Vagina (tissue), 2 donors: ENCODE measurements at regions not wholly inside any gene's neighbourhood (a gene's known extent, or its start where the extent isn't known, plus 50 kb on each side); places are given as distances from the start of the nearest gene placed in this dataset.
"Not testable (repeated sequence)": the region's sequence is repeated elsewhere in the genome, so short reads cannot be mapped to it uniquely, and the experiment has no call there.

Source experiments
- DNase-seq, 2 donors: peaks; one replicate each; pipeline ENCODE4 v3.0.0-alpha.2; 2017; ENCODE audit errors: extremely low spot score in 2 of 2
- H3K27ac ChIP-seq: fragments of 200-600 bp; sonication (generic); one replicate; pipeline ENCODE4 v1.5.1; 2019
- H3K27me3 ChIP-seq: fragments of 200-600 bp; sonication (generic); one replicate; pipeline ENCODE4 v1.5.1; 2019
- H3K36me3 ChIP-seq, 2 donors: fragments of 200-600 bp; sonication (generic); one replicate each; pipeline ENCODE4 v1.5.1; 2017 to 2019
- H3K4me1 ChIP-seq: fragments of 200-600 bp; sonication (generic); one replicate; pipeline ENCODE4 v1.5.1; 2019
- H3K4me3 ChIP-seq, 2 donors: fragments of 200-600 bp; sonication (generic); 1 replicate in 1 of 2; 2 replicates in 1 of 2; pipeline ENCODE4 v1.5.1; 2016 to 2019
- H3K9me3 ChIP-seq: fragments of 200-600 bp; sonication (generic); one replicate; pipeline ENCODE4 v1.5.1; 2019
- intact Hi-C: fragments of 100-400 bp; cut with DNase I; formaldehyde crosslinking; loops from one replicate; pipeline ENCODE4 v1.15.1; 2023

DNA sequence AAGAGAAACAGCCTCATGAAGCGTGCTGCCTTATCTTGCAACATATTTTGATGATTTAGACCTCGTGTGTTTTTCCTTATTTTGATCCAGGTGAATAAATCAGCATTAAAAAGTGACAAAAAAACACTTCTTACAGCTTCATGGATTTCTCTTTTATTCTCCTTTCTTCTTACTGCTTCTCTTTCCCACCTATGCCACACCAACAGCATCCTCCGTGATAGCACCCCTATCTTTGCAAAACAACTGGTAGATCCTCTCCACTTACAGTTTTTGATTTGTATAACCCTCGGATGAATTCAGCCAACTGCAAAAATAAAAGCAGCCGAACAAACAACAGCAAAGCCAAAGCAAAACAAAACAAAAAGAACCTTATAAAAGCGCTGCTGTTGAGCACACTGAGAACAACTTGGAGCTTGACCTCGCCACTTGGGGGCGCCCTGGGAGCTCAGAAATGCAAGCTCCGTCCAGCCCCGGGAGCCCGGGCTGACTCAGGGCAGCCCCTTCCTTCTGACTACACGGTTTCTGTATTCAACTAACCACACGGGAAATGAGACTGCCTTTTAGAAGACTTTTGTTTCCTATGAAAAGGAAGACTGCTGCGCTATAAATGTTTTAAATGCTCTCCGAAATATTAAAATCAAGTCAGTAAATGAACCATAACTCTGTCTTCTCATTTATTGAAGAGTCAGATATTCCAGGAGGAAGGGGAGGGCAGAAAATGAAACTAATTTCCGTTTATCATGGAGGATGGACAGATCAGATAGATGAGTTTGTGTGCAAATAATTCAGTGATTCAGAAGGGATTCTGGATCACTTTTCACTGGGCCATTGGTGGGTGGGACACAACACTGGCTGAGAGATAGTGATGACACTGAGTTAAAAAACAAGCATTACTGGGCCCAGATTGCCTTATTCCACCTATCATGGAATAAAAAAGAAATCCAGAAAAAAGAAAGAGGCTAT lies 186.8 kb downstream of the ATP6V0E2 start:
- H3K4me1 ChIP-seq, H3K4me3 ChIP-seq, H3K9me3 ChIP-seq, DNase-seq, H3K36me3 ChIP-seq, H3K27me3 ChIP-seq, intact Hi-C loops, H3K27ac ChIP-seq: not testable (repeated sequence)

- H3K4me1 ChIP-seq, H3K36me3 ChIP-seq, H3K4me3 ChIP-seq, H3K27me3 ChIP-seq, intact Hi-C loops, H3K27ac ChIP-seq, H3K9me3 ChIP-seq, DNase-seq: not testable (repeated sequence)
These were observed 189.4 kb downstream of the ATP6V0E2 start for GRCh38 chr7:150063195-150063594.

DNA sequence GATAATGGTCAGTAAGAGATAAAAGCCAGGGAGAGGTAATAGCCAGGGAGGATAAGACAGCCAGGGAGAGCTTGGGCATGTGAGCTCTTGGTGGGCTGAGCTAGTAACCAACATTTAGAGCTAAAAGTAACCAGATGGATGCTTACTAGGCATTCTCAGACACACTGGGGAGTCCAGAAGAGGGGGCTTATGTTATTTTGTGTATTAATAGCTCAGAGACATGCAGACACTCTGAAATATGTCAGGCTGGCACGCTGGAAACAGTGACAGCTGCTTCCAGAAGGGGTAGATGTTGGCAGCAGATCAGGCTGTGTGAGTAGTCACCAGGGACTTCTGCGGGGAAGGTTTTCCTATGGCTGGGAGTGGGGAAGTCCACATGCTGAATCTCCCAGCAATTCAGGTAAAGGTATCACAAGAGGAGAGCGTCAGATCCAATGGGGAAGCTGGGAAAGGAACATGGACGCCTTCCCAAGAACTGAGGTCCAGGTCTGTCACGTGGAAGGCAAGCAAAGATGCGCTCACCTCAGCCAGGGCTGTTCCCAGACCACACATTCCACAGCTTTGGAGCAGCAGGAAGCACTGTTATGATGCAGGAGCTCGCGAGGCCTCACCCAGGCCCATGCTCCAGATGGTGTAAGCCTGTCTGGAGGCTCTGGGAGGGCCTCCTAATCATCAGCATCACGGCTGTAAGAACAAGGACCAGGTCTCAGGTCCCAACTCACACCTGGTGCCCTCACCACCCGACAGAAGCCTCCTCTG lies 196.0 kb downstream of the ATP6V0E2 start:
- intact Hi-C loops, H3K27me3 ChIP-seq, H3K27ac ChIP-seq, H3K4me1 ChIP-seq, H3K36me3 ChIP-seq, H3K4me3 ChIP-seq, DNase-seq, H3K9me3 ChIP-seq: not testable (repeated sequence)

- H3K27ac ChIP-seq, DNase-seq, H3K36me3 ChIP-seq, H3K9me3 ChIP-seq, H3K4me1 ChIP-seq, H3K4me3 ChIP-seq, intact Hi-C loops, H3K27me3 ChIP-seq: not testable (repeated sequence)
These were observed 203.8 kb downstream of the ATP6V0E2 start for GRCh38 chr7:150077543-150077942.

- DNase-seq, H3K4me3 ChIP-seq, H3K27ac ChIP-seq, intact Hi-C loops, H3K27me3 ChIP-seq, H3K36me3 ChIP-seq, H3K9me3 ChIP-seq, H3K4me1 ChIP-seq: not testable (repeated sequence)
These were observed 208.1 kb downstream of the ATP6V0E2 start for GRCh38 chr7:150081865-150082264.

DNA sequence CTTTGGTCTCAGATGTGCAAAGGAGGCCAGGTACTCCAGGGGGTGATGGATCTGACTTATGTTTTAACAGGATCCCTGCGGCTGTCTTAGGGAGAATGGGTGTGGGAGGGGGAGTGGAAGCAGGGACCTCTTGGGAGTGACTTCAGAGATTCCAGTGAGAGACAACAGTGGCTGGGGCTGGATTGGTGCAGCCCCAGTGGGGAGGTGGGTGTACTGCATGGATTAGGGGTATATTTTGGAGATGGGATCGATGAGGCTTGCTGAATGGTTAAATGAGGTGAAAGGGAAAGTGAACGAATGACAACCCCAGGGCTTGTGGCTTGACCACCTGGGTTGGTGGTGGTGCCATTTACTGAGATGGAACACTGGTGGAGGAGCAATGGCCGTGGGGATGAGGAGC lies 211.0 kb downstream of the ATP6V0E2 start:
- DNase-seq, H3K9me3 ChIP-seq, H3K36me3 ChIP-seq, H3K4me3 ChIP-seq, intact Hi-C loops, H3K27ac ChIP-seq, H3K4me1 ChIP-seq, H3K27me3 ChIP-seq: not testable (repeated sequence)

- H3K36me3 ChIP-seq, intact Hi-C loops, H3K4me3 ChIP-seq, H3K9me3 ChIP-seq, H3K27me3 ChIP-seq, H3K4me1 ChIP-seq, DNase-seq, H3K27ac ChIP-seq: not testable (repeated sequence)
These were observed 213.7 kb downstream of the ATP6V0E2 start for GRCh38 chr7:150087478-150087877.

DNA sequence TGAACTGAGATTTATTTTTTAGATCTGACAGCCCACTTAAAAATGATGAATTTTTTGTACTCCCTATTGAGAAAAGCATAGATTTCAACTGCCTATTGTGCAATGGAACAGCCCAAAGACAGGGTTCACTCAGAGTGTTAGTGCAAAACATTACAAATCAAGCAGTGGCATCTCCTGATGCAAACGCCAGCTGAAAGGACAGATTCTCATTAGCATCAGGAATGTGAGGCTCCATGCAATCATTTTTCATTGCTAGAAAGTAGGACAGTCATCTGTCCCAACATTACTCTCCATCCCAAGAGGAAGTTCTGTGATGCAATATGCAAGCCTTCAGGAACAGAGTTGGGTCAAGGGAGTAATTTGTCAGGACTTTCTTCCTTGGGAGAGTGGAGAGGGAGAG lies 215.4 kb downstream of the ATP6V0E2 start:
- not testable (repeated sequence) for H3K27ac ChIP-seq

DNA sequence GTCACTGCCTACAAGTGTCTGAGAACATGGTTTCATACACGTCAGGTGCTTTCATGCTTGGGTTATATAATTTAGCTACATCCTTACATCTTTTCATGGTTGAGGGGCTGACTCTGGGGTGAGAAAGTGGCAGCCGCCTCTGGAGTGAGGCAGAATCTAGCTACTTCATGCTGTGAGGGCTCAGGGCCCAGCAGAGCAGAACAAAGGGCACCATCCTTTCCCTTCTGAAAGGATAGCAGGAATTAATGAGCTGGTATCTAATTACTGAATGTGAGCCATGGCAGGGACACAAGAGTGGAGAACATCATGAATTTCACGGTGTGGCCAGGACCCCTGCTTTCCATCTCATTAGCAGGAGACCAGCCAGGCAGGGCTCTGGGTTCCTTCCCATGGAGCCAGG lies 217.0 kb downstream of the ATP6V0E2 start:
- H3K27ac ChIP-seq, H3K27me3 ChIP-seq, H3K4me3 ChIP-seq, intact Hi-C loops, H3K4me1 ChIP-seq, DNase-seq, H3K36me3 ChIP-seq, H3K9me3 ChIP-seq: not testable (repeated sequence)

More for the DNA sequence above, 215.4 kb downstream of the ATP6V0E2 start:
- H3K4me1 ChIP-seq, DNase-seq, intact Hi-C loops, H3K27me3 ChIP-seq, H3K4me3 ChIP-seq, H3K36me3 ChIP-seq, H3K9me3 ChIP-seq: not testable (repeated sequence)

GRCh38 chr7:150093897-150094296 lies 220.1 kb downstream of the ATP6V0E2 start:
- H3K36me3 ChIP-seq, DNase-seq, intact Hi-C loops, H3K4me1 ChIP-seq, H3K27me3 ChIP-seq, H3K27ac ChIP-seq, H3K9me3 ChIP-seq, H3K4me3 ChIP-seq: not testable (repeated sequence)

DNA sequence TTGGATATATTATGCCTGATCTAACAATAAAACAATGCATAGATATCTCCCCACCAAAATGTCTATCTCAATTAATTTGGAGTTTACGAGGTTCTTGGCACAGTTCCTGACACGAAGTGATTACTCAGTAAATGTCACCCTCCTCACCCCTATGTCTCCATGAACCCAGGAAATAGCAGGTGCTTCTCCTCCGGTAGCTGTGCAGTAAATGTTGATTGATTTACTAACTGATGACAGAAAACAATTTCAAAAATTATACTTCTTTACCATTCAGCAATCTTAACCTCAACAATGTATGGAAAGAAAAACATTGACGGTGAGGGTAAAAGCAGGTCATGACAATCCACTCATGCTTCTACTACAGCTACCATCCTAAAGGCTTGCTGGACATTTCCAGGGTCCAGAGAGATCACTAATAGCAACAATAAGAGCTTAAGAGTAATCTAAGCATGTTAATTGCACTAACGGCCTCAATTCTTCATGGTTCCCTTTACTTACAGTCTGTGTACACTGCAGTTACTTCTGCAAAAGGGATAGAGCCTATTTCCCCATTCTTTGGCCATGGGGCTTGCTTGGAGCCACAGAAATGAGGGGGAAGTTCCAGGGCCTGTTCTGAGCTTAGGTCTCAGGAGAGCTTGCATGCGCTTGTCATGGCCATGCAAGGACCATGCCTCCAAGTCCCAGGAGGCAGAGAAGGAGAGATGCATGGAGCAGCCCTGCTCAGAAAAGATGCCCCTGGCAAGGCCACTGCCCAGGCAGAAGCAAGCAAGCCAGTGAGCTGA lies 222.6 kb downstream of the ATP6V0E2 start:
- DNase-seq, H3K27ac ChIP-seq, H3K4me1 ChIP-seq, H3K4me3 ChIP-seq, H3K27me3 ChIP-seq, H3K9me3 ChIP-seq, intact Hi-C loops, H3K36me3 ChIP-seq: not testable (repeated sequence)

GRCh38 chr7:150098592-150098991 lies 224.6 kb upstream of the LRRC61 start:
- H3K4me1 ChIP-seq, H3K27ac ChIP-seq, H3K36me3 ChIP-seq, H3K4me3 ChIP-seq, H3K27me3 ChIP-seq, intact Hi-C loops, H3K9me3 ChIP-seq, DNase-seq: not testable (repeated sequence)

DNA sequence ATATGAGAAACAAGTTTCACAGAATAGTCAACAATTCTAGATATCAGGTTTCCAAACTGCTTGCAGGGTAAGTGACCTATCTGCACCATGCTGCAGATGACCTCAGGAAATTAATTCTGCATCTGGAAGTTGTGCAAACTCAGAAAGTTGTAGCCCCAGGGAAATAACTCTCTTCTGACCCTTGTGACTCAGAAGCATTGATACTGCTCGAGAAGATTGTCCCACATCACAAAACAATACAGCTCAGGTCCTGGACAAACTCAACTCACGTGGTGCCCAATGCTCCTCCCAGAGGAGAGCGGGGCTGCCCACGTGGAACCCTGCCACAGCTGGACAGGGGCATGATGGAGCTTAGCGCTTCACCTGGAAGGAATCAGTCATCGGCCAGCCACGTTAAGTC lies 221.9 kb upstream of the LRRC61 start:
- DNase-seq, H3K9me3 ChIP-seq, H3K27me3 ChIP-seq, H3K27ac ChIP-seq, intact Hi-C loops, H3K4me1 ChIP-seq, H3K36me3 ChIP-seq, H3K4me3 ChIP-seq: not testable (repeated sequence)
